ENCODE measurements at regions not wholly inside any gene's neighbourhood (a gene's known extent, or its start where the extent isn't known, plus 50 kb on each side); places are given as distances from the start of the nearest gene placed in this dataset.

GRCh38 chr6:135576055-135576454, 78.5 kb upstream of the AHI1 start:
- TF ChIP-seq CTCF (IDR thresholded peaks at IDR 0.05; ENCODE audit: control extremely low read depth in 1 of 3, insufficient read depth in 1 of 3, low read depth in 1 of 3, low read length in 3 of 3) (no peak), HDAC2 (IDR thresholded peaks at IDR 0.05; ENCODE audit: borderline replicate concordance in 1 of 2, low read depth in 2 of 2, low read length in 2 of 2) (no peak), POLR2A (IDR thresholded peaks at IDR 0.05; ENCODE audit: control extremely low read depth in 1 of 2, low read depth in 2 of 2, low read length in 2 of 2) (no peak)
